ENCODE measurements at regions not wholly inside any gene's neighbourhood (a gene's known extent, or its start where the extent isn't known, plus 50 kb on each side); places are given as distances from the start of the nearest gene placed in this dataset.

DNA sequence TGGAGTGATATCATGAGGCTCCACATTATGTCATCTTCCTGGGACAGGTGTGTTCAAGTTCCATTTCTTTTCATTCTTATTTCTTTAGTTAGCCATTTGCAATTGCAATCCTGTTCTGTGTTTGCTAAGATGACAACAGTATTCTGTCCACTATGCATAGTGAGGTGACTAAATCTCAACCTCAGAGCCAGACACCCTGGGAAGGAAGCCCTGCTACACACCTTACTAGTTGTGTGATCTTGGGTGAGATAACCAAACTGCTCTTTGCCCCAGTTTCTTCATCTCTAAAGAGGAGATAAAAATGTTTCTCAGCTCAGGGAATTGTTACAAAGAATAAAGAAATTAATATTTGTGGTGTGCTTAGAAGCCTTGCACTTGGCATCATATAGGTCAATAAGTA lies 215.1 kb upstream of the RPS23 start:
- Histone ChIP-seq H3K27ac (no peak overlapping the region), H3K9me3 (ENCODE audit: severe bottlenecking) (no peaks in the 10 kb centered on the region), H3K27me3 (ENCODE audit: insufficient read depth, low read depth, severe bottlenecking) (no peaks in the 10 kb centered on the region), H3K36me3 (no peaks in the 10 kb centered on the region), H3K4me3 (ENCODE audit: low read depth, low read length) (no peak overlapping the region)
- TF ChIP-seq, protein P1, sequence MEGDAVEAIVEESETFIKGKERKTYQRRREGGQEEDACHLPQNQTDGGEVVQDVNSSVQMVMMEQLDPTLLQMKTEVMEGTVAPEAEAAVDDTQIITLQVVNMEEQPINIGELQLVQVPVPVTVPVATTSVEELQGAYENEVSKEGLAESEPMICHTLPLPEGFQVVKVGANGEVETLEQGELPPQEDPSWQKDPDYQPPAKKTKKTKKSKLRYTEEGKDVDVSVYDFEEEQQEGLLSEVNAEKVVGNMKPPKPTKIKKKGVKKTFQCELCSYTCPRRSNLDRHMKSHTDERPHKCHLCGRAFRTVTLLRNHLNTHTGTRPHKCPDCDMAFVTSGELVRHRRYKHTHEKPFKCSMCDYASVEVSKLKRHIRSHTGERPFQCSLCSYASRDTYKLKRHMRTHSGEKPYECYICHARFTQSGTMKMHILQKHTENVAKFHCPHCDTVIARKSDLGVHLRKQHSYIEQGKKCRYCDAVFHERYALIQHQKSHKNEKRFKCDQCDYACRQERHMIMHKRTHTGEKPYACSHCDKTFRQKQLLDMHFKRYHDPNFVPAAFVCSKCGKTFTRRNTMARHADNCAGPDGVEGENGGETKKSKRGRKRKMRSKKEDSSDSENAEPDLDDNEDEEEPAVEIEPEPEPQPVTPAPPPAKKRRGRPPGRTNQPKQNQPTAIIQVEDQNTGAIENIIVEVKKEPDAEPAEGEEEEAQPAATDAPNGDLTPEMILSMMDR (IDR thresholded peaks at IDR 0.05; ENCODE audit: low read depth, low read length): no peak
- no peak for DNase-seq

DNA sequence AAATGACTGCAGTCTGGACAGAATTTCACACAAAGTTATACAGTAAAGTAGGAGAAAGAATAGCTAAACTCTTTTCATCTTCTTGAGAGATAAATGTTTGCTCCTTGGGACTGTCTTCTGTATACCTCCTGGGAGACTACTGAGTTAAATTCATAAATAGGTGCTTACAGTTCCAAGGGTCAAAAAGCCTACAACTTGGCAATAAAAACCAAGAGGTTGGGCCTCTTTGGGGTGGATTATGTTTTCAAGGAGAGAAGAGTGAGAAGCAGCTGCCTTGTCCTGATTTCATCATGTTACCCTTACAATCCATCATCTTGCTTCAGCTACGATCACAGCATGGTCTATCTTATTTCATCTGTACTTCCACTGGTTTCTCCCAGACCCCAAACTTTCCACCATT lies 213.2 kb upstream of the RPS23 start:
- H3K27me3 ChIP-seq (ENCODE audit: insufficient read depth, low read depth, severe bottlenecking): no peaks in the 10 kb centered on the region
- no peaks in the 10 kb centered on the region for H3K36me3 ChIP-seq
- no peak overlapping the region for H3K4me3 ChIP-seq (ENCODE audit: low read depth, low read length)
- TF ChIP-seq, protein P1 (IDR thresholded peaks at IDR 0.05; ENCODE audit: low read depth, low read length): no peak
- no peak for DNase-seq
- H3K9me3 ChIP-seq (ENCODE audit: severe bottlenecking): no peaks in the 10 kb centered on the region
- no peak overlapping the region for H3K27ac ChIP-seq

DNA sequence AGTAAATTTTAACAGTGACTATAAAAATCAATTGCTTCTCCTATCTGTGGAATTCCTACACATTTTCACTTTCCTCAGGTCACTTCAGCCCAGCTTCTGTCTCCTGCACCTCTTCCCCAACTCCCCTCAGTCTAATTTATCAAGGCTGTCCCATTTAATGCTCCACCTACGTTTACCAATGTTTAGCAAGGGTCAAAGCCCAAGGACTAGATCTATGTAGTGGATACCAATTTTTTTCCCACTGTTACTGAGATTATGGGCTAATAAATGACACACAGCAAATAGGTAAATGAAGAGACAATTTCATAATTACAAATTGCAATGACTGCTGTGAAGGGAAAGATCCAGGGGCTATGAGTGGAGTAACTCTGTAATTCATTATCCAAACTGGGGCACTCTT lies 211.5 kb upstream of the RPS23 start:
- no peak overlapping the region for H3K4me3 ChIP-seq (ENCODE audit: low read depth, low read length)
- H3K36me3 ChIP-seq: no peaks in the 10 kb centered on the region
- H3K27me3 ChIP-seq (ENCODE audit: insufficient read depth, low read depth, severe bottlenecking): no peaks in the 10 kb centered on the region
- H3K9me3 ChIP-seq (ENCODE audit: severe bottlenecking): no peaks in the 10 kb centered on the region
- TF ChIP-seq, protein P1 (IDR thresholded peaks at IDR 0.05; ENCODE audit: low read depth, low read length): no peak
- no peak overlapping the region for H3K27ac ChIP-seq
- no peak for DNase-seq

DNA sequence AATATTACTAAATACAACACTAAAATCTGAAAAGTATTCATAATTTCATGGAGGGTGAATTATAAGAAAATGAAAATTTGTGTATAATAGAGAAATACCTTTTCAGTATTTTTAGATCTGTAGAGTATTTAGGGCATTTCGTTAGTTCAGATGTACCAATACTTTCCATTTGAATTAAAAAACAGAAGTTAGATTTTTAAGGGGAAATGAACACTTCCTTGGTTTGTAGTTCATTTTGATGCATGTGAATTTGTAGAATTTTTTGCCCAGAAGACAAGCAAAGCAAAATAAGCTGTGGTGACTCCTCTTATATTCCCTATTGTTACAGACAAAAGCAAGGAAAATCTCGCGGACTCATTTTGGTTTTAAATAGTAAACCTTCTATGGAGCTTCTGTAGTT lies 209.0 kb upstream of the RPS23 start:
- TF ChIP-seq, protein P1 (IDR thresholded peaks at IDR 0.05; ENCODE audit: low read depth, low read length): no peak
- no peaks in the 10 kb centered on the region for H3K9me3 ChIP-seq (ENCODE audit: severe bottlenecking)
- DNase-seq: no peak
- no peaks in the 10 kb centered on the region for H3K36me3 ChIP-seq
- no peaks in the 10 kb centered on the region for H3K27me3 ChIP-seq (ENCODE audit: insufficient read depth, low read depth, severe bottlenecking)
- no peak overlapping the region for H3K27ac ChIP-seq
- H3K4me3 ChIP-seq (ENCODE audit: low read depth, low read length): no peak overlapping the region

DNA sequence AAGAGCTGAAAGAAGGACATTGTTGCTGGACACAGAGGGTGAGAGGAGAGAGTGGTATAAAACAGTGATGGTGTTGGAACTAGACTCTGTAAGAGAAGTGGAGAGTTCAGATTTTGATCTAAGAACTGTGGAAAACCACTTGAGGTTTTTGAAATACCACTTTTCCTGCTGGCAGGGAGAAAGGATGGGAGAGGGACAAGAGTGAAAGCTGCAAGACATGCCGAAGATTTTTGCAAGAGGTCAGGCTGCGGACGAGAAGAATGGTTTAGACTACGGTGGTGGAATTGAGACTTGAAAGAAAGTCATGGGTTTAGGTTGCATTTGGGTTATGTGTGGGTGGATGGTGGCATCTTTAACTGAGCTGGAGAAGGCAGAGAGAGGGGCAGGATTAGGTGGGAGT lies 202.2 kb upstream of the RPS23 start:
- no peaks in the 10 kb centered on the region for H3K36me3 ChIP-seq
- no peaks in the 10 kb centered on the region for H3K9me3 ChIP-seq (ENCODE audit: severe bottlenecking)
- no peak for DNase-seq
- no peak overlapping the region for H3K4me3 ChIP-seq (ENCODE audit: low read depth, low read length)
- TF ChIP-seq, protein P1 (IDR thresholded peaks at IDR 0.05; ENCODE audit: low read depth, low read length): no peak
- H3K27ac ChIP-seq: no peak overlapping the region
- no peaks in the 10 kb centered on the region for H3K27me3 ChIP-seq (ENCODE audit: insufficient read depth, low read depth, severe bottlenecking)

DNA sequence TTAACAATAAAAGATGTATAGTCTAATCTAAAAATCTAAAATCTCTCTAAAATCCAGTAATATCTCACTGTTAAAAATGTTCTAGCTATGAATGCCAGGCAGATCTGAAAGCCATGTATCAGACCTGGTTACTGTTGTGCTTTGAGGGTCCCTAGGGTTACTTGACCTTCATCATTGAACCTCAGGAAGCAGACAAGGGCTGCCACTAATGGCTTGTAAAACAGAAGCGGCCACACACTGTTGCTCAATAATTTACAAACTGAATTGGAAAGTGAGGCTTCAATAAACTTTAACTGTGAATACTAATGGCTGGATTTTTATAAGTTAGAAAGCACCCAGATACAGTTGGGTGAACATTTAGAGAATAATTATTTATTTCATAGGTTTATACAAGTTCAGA lies 198.0 kb upstream of the RPS23 start:
- TF ChIP-seq, protein P1 (IDR thresholded peaks at IDR 0.05; ENCODE audit: low read depth, low read length): no peak
- H3K9me3 ChIP-seq (ENCODE audit: severe bottlenecking): no peaks in the 10 kb centered on the region

More for the DNA sequence above, 198.0 kb upstream of the RPS23 start:
- Histone ChIP-seq H3K36me3 (no peaks in the 10 kb centered on the region), H3K4me3 (ENCODE audit: low read depth, low read length) (no peak overlapping the region), H3K27me3 (ENCODE audit: insufficient read depth, low read depth, severe bottlenecking) (no peaks in the 10 kb centered on the region), H3K27ac (no peak overlapping the region)
- no peak for DNase-seq

All from WERI-Rb-1 (cell line).